Activated B cell treated with CpG ODN at 0.5 μM for 24 hours (primary cell): ENCODE measurements at regions not wholly inside any gene's neighbourhood (a gene's known extent, or its start where the extent isn't known, plus 50 kb on each side); places are given as distances from the start of the nearest gene placed in this dataset.

Experiments
- ATAC-seq: fragments of 200-7000 bp; cut with Tn5 transposase; one replicate; pipeline ENCODE4 v1.10.0; 2021; ENCODE audit warnings: low read depth, mild to moderate bottlenecking, moderate library complexity
- CTCF ChIA-PET: fragments of 350-600 bp; sonication (Branson Sonifier 250); formaldehyde crosslinking; loops from one replicate; lab custom pipeline; 2021; ENCODE audit warnings: antibody characterized with exemption; lab: Charles Lee
- POLR2A ChIA-PET: fragments of 350-600 bp; sonication (Branson Sonifier 250); formaldehyde crosslinking; loops from one replicate; lab custom pipeline; 2021; ENCODE audit warnings: antibody characterized with exemption; lab: Charles Lee
- DNase-seq: peaks from one replicate; pipeline ENCODE4 v3.0.0; 2022
- H3K27ac Mint-ChIP-seq: one replicate; pipeline ENCODE4 v1.8.0; 2020; ENCODE audit warnings: mixed read lengths
- H3K27me3 Mint-ChIP-seq: one replicate; pipeline ENCODE4 v1.8.0; 2021; ENCODE audit warnings: mixed read lengths
- H3K36me3 Mint-ChIP-seq: one replicate; pipeline ENCODE4 v1.8.0; 2021; ENCODE audit warnings: low read depth, mixed read lengths
- H3K4me1 Mint-ChIP-seq: one replicate; pipeline ENCODE4 v1.8.0; 2021; ENCODE audit warnings: mixed read lengths
- H3K4me3 Mint-ChIP-seq: one replicate; pipeline ENCODE4 v1.8.0; 2020; ENCODE audit warnings: mild to moderate bottlenecking, mixed read lengths
- H3K9me3 Mint-ChIP-seq: one replicate; pipeline ENCODE4 v1.8.0; 2020; ENCODE audit warnings: mixed read lengths
- CTCF ChIP-seq: fragments of 200-600 bp; IDR thresholded peaks from one replicate; pipeline ENCODE4 v1.8.0; 2022; ENCODE audit warnings: antibody characterized with exemption, mild to moderate bottlenecking
- intact Hi-C: fragments of 100-400 bp; cut with micrococcal nuclease; formaldehyde crosslinking; loops from one replicate; pipeline ENCODE4 v1.15.1; 2024

- TF ChIP-seq CTCF: no peak
- Mint-ChIP-seq H3K9me3 (peaks cover 3% of the 10 kb centered on the region), H3K4me1 (no peaks in the 10 kb centered on the region), H3K27ac (no peak overlapping the region), H3K36me3 (no peaks in the 10 kb centered on the region), H3K27me3 (no peaks in the 10 kb centered on the region), H3K4me3 (no peak overlapping the region)
- ChIA-PET CTCF (no interaction called here), POLR2A (no interaction called here)
- ATAC-seq: no peak
- no peak for DNase-seq
- intact Hi-C loops: no loop called here
Measured at GRCh38 chr4:159767406-159767805, 664.5 kb downstream of the RAPGEF2 start.

- Mint-ChIP-seq H3K9me3 (peaks cover 3% of the 10 kb centered on the region), H3K27ac (no peak overlapping the region), H3K36me3 (no peaks in the 10 kb centered on the region), H3K4me3 (no peak overlapping the region), H3K27me3 (no peaks in the 10 kb centered on the region), H3K4me1 (no peaks in the 10 kb centered on the region)
- ChIA-PET POLR2A (no interaction called here), CTCF (no interaction called here)
- intact Hi-C loops: no loop called here
- DNase-seq: no peak
- no peak for ATAC-seq
- TF ChIP-seq CTCF: no peak
Measured at GRCh38 chr4:159768016-159768415, 665.1 kb downstream of the RAPGEF2 start.

DNA sequence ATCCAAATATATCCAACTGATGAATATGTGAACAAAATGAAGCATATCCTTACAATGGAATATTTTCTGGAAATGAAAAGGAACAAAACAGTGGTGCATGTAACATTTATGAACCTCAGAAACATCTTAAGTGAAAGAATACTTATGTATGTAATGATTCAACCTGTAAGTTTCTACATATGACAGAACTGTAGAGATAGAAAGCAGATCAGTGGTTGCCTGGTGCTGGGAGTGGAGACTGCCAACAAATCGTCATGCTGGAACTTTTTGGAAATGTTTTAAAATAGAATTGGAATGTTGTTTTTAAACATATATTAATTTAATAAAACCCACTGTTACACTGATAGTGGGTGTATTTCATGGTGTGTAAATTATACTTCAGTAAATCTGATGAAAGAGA lies 667.5 kb downstream of the RAPGEF2 start:
- intact Hi-C loops: no loop called here
- DNase-seq: no peak
- Mint-ChIP-seq H3K27me3 (no peaks in the 10 kb centered on the region), H3K4me1 (no peaks in the 10 kb centered on the region), H3K9me3 (peaks cover 8% of the 10 kb centered on the region), H3K4me3 (no peak overlapping the region), H3K27ac (no peak overlapping the region), H3K36me3 (no peaks in the 10 kb centered on the region)
- ChIA-PET POLR2A (no interaction called here), CTCF (no interaction called here)
- ATAC-seq: no peak
- TF ChIP-seq CTCF: no peak

- Mint-ChIP-seq H3K9me3 (peaks cover 8% of the 10 kb centered on the region), H3K27ac (no peak overlapping the region), H3K4me1 (no peaks in the 10 kb centered on the region), H3K36me3 (no peaks in the 10 kb centered on the region), H3K4me3 (no peak overlapping the region), H3K27me3 (no peaks in the 10 kb centered on the region)
- no peak for ATAC-seq
- intact Hi-C loops: no loop called here
- TF ChIP-seq CTCF: no peak
- no peak for DNase-seq
- POLR2A ChIA-PET: no interaction called here
- CTCF ChIA-PET: no interaction called here
Measured at GRCh38 chr4:159770969-159771368, 668.1 kb downstream of the RAPGEF2 start.

DNA sequence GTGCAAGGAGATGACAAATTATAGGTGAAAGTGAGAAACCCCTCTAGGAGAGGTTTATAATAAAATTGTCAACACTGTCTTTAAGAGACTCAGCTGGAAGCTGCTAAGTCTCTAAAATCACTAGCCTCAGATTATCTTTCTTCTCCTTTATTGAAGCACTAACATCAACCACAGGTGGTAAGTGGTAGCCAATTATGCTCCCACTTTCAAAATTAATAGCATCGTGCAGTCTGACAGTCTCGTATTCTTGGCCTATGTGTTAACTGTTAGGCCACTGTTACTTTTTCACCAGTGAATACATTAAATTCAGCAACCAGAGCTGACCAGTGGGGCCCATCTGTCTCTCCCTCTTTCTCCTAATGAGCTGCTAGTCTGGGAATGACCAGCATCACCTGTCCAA lies 674.1 kb downstream of the RAPGEF2 start:
- CTCF ChIA-PET: interaction anchor here (1.2 kb wide), 1 partner anchor 13 kb away, joined by 3 read pairs; no protein-coding TSS in a partner anchor
- H3K27ac Mint-ChIP-seq: no peak overlapping the region
- intact Hi-C loops: no loop called here

More for the DNA sequence above, 674.1 kb downstream of the RAPGEF2 start:
- DNase-seq (no peak), ATAC-seq (no peak)
- no peak for TF ChIP-seq CTCF
- POLR2A ChIA-PET: no interaction called here
- Mint-ChIP-seq H3K4me1 (no peaks in the 10 kb centered on the region), H3K4me3 (no peak overlapping the region), H3K9me3 (peaks cover 8% of the 10 kb centered on the region), H3K27me3 (no peaks in the 10 kb centered on the region), H3K36me3 (no peaks in the 10 kb centered on the region)
